CMK (cell line): ENCODE measurements at regions not wholly inside any gene's neighbourhood (a gene's known extent, or its start where the extent isn't known, plus 50 kb on each side); places are given as distances from the start of the nearest gene placed in this dataset.

Experiments used
- DNase-seq: peaks from one replicate; pipeline ENCODE4 v3.0.0-alpha.2; 2010; ENCODE audit warnings: low read depth

DNA sequence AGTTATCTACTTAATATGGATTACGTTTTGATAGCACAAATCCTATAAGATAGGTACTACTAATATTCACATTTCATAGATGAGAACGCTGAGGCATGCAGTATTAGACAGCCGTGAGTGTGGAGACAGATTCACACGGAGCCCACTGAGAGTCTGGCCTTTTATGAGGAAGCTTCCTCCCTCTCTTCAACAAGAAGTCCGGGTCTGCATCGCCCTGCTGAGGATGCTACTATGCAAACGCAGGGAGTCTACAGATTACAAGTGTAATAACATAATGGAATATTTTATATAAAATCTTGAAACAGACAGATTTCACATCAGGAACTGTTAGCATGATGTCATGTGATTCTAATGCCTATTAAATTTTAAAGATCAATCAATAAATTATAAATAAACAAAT lies 255.9 kb upstream of the GLI3 start:
- DNase-seq = no peak

DNA sequence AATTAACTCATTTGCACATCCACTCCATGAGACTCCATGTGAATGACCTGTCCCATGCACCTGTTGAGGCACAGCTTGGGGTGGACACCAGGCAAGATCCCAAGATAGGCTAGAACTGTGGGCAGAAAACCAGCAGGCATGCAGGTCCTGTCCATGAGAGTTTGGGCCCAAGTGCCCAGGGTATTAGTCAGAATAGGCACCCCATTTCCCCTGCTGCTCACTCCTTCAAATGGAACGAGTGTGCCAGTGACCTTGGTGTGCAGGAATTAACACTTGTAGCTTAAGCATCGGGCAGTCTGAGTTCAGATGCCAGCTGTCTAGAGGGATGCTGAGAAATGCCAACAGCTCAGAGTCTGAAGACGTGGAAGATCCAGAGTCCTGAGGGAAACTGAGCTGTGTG lies 254.1 kb upstream of the GLI3 start:
- DNase-seq = no peak

DNA sequence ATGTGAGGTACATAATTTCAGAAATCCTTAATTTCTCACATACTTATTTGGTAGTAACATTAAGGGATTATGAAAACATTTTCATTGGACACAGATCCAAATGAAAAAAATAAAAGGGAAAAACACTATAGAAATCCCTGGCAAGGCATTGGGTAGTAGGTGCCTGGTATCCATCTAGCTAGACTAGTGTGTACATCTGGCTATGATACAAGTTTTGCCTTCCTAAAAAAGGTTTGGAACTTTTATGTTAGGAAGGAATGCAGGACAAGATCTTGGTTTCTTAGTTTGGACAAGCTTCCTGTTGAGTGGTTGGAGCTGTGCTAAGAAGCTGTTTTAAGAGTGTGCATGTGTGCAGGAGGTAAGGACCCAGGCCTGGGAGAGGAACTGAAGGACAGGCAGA lies 252.3 kb upstream of the GLI3 start:
- DNase-seq = no peak

DNA sequence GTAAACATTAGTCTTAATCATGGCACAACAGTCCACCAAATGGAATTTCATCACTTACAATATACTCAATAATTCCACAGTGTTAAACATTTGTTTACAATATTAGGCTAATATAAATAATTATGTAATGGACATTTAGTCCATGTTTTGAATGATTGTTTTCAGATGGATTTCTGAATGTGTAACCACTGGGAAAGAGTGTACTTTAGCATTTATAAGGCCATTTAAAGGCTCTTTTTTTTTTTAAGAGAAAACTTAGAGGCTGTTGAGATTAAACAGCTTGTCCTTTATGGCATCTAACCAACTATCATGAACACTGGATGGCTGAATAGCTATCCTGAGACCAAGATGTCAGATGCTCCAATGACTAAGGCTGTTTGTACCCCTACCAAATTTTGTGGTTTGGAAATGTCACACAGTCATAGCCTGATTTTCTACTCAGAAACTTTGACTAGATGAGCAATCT lies 248.3 kb upstream of the GLI3 start:
- DNase-seq = no peak

DNA sequence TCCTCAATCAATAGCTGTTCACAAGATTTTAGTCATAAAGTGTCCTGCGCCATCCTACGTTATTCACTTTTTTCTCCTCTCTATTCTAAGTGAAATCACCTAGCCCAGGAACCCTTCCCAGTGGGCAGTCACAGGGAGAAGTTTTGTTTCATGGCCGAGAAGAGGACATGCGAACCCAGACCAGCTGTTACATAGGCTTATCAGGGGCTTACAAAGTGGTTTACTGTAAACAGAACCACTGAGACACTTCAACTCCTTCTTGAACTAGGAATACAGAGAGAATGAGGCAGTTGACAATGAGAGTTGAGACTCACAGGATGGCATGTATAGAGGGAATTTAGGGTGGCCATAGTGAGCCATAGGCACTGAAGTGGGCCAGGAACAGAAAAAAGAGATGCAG lies 246.9 kb upstream of the GLI3 start:
- DNase-seq = no peak

DNA sequence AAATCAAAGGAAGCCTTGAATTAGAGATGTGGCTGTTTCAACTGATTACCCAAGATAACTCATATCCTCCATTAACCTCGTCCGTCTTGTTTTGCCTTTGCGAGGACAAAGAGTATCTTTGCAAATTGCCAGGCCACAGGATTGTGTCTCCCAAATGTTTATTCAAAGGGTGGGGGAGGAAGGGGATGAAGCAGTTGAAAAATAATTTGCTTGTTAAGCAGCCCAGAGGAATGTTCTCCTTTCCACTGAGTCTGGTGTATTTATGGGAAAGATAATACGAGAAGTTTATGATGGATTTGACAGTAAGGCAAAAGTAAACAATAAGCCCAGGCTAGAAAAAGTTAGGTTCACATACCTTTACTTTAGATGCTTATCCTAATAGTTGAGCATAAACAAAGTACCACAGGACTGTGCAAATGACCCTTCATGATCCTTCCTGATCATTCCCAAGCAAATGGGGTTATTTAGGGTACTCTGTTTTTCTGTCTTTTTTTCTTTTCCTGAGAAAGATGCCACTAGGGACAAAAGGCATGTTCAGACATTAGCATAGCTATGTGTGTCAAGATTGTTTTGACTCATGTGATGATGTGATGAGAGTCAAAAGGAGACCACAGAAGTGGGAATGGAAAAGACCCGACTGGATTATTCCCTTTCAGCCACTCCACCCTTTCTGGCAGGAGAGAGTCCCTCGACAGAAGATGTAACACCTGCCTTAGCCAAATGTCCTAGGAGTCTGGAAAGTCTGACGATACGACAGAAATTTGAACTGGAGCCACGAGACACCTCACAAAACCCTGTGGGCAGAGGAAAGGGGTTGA lies 243.0 kb upstream of the GLI3 start:
- DNase-seq = no peak

DNA sequence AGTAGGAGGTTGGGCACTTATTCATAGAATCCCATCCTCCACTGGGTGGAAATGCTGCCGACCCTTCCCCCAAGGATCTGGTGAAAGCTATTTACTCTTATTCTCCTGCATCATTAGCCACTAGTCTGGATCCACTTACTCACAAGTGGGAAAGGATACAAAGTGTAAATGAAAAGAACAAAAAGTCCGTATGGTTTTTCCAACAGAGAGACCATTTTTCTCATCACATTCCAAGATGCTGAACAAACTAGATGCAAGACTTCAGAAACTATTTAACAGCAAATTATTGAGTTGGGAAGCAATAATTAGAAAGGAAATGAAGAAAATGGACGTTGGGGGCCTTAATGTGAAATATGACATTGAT lies 242.4 kb upstream of the GLI3 start:
- no peak for DNase-seq

DNA sequence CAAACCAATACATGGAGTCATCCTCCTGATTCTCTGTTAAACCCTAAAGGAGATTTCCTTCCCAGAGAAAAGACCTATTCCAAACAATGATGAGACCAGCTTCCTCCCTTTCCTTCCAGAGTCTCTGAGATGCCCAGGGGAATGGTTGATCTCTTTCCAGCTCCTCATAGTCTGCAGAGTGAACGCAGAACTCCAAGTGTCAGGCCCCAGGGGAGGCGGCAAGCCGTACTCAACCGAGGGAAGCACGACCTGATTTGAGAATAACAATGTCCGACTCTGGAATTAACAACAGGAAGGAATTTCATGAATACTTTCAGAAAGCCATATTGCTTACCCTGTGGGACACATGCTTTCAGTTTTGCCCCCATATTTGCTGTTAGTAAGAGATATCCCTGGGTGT lies 241.7 kb upstream of the GLI3 start:
- DNase-seq = no peak

DNA sequence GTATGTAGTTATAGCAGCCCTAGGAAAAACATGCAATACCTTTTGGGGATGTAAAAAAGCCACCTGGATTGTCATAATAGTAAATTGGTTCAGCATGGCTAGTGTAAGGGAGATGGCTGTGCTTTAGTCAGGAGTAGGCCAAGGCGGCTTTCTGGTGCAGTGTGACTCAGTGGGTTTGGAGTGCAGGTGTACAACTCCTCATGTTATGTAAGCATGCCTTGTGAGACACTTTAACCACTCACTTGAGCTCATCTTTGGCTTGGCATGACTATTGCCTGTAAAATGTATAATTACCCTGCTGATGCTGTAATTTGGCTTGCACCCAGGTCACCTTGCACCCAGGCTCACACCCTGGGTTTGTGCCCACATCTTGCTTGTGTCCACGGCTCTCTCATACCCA lies 239.2 kb upstream of the GLI3 start:
- no peak for DNase-seq

DNA sequence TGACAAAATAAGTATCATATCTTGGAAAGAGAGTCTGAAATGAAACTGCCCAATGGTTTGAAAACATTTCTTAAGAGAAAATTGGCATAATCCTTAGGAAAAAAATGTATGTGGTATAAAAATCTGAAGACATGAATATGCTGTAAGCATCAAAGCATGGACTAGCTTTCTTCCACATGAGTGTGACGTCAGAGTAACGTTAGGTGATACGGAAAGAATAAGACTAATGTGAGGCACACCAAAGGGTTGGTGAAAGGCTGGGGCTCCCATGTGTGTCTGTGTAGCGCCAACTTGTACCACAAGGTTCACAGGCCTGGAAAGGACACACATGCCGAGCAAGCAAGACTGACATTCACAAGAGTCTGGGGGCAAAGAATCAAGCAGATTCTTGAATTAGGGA lies 238.1 kb upstream of the GLI3 start:
- no peak for DNase-seq

DNA sequence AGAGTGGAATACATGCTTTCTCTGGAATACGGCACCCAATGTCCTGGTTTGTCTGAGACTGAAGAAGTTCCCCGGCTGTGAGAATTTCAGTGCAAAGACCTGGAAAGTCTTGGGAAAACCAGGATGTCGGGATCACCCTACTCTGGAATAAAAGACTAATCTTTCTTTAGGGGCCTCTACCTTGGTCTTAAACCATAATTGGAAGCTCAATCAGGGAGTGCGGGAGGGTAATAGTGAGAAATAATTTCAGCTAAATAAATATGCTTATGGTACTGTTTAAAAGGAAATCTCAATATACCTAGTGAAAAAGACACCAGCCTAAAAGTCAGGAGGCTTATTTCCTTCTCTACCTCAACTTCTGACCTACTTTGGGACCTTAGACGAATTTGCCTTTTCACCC lies 236.1 kb upstream of the GLI3 start:
- DNase-seq = no peak

DNA sequence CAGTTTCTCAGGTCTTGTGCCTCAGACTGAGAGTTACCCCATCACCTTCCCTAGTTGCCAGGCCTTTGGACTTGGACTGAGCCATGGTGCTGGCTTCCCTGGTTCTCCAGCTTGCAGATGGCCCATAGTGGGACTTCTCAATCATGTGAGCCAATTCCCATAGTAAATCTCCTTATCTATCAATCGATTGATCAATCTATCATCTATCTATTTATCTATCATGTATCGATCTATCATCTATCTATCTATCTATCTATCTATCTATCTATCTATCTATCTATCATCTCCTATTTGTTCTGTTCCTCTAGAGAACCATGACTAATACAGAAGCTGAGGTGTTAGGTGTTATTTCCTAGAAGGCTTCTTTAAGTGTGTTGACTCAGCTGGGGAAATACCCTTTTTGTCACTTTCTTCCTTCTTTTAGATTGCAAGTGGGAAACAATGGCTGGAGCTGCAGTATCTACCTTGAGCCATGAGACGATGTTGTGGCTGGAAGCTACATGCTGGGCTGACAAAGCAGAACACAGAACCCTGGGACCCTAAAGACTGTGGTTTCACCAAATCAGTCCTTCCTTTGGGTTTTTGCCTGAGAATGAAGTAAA lies 234.7 kb upstream of the GLI3 start:
- DNase-seq = no peak

DNA sequence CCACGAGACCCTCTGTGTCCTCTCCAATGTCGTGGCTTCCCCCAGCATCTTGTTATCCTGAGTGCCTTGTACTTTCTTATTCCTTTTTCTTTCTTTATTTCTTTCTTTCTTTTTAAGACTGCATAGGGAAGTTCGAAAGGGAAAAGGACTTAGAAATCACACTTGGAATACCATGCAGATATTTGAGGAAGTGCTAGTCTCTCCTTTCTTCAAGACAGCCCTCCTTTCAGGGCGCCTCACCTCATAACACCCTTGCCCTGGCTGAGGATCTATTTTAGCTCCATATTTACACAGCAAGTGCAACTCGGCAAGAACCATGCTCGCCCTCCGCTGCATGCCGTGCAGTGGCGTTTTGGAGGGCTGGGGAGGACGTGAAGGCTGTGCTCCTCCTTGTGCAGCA lies 232.3 kb upstream of the GLI3 start:
- DNase-seq = no peak

DNA sequence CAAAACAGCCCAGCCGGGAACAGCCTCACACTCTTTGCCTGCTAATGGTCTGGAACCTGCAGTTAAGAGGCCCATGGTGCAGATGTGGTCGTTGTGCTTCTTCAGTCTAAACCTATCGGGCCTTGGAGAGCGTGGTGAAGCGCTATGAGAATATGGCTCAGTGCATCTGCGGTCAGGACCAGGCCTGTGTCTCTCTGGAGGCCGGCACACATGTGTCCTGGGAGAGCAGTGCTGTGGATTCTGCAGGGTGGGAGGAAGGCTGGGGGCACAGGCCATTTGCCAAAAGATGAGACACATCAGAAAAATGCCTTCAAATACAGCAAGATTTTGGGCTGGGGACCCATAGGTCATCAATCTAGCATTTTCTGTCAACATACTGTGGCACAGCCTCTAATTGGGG lies 231.5 kb upstream of the GLI3 start:
- no peak for DNase-seq

DNA sequence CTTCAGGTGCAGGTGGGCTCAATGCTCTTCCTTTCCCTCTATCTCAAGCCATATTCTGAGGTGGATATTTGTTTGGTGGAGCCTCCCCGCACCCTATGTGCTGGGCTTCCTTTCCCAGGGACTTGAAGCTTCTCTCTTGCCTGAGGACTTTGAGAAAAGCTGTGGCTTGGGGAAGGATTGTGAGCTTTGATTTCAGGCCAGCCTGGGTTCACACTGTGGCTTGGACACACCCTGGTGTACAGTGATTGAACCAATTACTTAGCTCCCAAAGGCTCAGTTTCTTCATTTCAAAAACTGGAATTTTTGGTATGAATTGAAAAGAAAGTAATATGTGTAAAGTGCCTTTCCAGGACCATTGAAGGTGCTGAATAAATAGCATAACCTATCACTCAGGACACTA lies 224.5 kb upstream of the GLI3 start:
- DNase-seq = no peak

DNA sequence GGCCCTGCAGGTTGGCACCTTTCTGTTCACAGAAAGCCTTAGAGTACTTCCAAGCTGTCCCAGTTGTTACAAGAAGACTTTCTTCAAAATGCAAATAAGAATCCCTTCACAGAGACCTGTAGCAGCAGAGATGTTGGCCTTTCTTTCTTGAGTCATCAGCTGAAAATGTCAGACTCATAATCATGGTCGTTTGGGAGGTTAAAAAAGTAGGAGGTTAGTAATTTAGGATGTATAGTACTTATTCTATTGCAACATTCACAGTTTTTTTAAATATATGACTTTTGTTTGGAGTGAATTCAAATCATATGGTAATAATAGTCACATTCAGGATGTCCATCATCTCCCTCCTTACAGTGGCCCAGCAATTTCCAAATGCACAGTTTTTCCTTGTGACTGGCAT lies 223.9 kb upstream of the GLI3 start:
- no peak for DNase-seq

DNA sequence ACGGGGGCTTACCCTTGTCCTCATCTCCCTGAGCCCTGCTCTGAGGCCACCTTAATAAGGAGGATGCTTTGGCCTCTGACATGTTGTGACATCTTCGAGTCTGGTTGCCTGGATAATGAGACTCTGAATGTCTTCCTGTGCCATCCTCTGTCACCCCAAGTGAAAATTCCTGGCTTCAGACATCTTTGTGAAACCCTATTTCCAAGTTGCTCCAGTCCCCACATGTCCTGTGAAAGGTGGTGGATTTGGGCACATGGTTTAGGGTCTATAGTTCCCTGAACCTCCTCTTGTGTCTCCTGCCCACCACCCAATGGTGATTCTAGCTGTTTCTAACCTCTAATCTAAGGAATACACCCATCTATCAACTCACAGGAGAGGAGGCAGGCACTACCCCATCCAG lies 223.1 kb upstream of the GLI3 start:
- DNase-seq = no peak

DNA sequence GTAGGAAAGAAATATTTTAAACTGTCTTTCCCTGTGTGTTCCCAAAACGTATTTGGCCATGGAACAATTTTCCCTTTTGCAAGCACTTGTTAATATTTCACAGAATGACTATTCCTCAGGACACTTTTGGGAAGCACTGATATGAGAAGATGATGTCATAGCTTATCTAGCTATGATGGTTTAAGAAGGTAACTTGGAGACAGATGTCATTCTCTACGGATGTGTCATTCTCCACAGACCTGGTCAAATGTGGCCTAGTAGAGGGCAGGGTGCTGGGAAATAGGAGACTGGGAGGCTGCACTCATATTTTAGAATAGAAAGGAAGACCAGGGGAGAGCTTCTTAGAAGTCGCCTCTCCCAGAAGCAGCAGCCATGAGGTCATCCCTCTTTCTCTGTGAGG lies 220.7 kb upstream of the GLI3 start:
- no peak for DNase-seq

DNA sequence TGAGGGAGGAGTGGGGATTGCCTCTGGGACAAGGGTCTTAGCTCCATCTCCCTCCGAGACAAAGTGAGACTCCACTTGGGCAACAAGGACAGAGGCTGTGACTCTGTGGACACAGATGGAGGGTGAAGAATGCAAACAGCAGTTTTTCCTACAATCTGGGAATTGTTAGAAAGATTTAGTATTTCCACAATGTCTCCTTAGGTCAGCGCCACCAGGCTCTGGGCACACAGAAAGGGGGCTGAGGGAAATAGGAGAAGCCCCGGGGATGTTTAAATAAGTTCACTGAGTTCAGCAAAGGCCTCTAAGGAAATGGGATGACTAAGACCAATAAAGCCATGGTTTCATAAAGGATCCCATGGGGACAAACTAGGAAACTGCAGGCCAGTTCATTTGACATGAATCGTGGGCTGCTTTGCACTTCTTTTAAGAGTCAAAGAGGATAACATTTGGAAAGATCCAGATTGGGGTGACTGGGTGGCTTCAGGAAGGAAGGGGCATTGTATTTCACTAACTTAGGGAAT lies 219.8 kb upstream of the GLI3 start:
- no peak for DNase-seq

DNA sequence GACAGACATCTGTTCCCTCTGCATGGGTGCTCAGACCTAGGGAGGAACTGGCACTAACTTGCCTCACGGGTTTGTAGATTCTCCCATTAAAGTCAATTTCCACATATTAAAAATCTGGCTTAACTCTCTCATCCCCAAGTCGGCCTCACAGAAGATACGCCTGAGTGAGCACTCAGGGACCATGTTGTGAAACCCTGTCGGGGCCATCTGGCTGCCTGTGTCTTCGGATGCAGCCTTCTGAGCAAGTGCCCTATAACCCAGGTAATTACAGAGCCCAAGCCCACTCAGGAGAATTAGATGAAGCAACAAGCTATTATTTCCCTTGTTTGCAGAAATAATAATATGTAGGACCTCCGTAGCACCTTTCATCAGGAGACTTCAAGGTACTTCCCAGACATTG lies 219.3 kb upstream of the GLI3 start:
- DNase-seq = no peak

DNA sequence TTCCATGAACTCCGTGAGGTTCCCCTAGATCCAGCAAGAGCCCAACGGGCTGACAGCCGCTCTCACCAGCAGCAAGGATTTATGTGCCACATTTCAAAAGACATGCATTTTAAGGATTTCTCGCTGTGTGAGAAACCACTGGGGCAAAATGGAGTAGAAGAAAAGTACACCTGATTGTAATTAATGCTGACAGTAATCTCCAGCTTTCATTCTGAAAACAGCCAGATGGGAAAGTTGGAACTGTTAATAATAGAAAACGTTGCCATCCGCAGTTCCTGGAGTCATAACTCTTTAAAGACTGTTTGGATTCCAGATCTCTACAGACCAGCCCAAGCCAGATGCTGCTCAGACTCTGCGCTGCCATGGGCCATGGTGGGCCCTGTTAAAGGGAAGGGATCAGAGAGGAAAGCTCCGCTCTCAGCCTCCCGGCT lies 216.9 kb upstream of the GLI3 start:
- no peak for DNase-seq

DNA sequence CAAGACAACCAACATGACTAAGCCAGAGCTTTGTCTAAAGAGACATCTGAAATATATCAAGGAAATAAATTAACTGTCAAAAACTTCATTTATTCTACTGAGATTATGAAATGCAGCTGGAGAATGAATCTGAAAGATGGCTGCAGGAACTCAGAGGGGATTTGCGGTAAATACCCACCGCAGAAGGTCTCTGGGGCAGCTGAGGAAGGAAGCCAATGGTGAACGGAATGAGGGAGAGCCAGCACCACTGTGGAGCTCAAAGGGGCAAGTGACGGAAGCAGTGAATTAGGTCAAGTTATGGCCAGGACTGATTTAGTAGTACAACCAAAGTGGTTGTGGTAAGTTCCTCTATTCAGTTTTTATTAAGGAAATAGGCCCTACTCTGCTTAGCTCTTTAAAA lies 215.3 kb upstream of the GLI3 start:
- DNase-seq = no peak

DNA sequence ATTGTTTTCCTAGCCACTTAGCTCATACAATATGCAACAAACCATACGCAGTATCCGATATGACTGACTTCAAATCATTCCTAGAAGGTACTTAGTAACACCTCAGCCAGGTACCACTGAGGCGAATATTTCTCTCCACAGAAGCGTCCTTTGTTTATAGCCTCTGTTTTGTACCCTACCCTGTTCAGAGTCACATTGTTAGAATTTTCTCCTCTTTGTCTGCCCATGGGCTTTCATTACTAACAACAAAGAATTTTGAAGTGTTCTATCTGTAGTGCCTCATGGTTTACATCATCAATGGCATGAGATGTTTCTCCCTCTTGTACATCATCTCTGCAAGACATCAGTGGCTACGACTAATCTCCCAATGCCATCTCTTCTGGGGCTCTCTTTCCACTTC lies 212.4 kb upstream of the GLI3 start:
- no peak for DNase-seq

DNA sequence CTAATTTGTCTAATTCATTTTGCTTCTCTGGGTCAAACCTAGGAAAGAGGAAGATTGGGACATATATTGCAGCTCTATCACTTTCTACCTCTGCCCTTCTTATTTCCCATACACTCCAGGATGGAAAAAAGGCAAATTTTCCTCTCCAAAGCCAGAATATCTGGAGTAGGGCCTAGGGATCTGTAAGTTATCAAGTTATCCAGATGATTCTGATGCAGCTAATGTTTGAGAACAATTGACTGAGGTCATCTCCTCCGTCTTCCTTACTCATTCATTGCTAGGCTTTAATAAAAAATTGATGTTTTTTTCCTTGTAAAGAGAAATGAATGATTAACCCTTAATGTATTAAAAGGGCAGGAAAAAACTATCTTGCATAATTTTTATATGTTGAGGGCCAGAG lies 211.9 kb upstream of the GLI3 start:
- DNase-seq = no peak
